Fibroblast of lung (primary cell): ENCODE measurements at regions not wholly inside any gene's neighbourhood (a gene's known extent, or its start where the extent isn't known, plus 50 kb on each side); places are given as distances from the start of the nearest gene placed in this dataset.

ENCODE experiments used
- DNase-seq, 2 donors: peaks; one replicate each; pipeline versions ENCODE4 v3.0.0 to v3.0.0-alpha.2; 2010; ENCODE audit warnings: low read depth in 2 of 2
- H2AFZ ChIP-seq: 2 replicates; pipeline ENCODE4 v1.5.1; 2012; ENCODE audit warnings: low read length, control low read depth, inconsistent platforms
- H3K27ac ChIP-seq: 2 replicates; pipeline ENCODE4 v1.5.1; 2011; ENCODE audit warnings: low read length, control low read depth; ENCODE audit not compliant: insufficient read depth
- H3K27me3 ChIP-seq: 2 replicates; pipeline ENCODE4 v1.5.1; 2011; ENCODE audit warnings: mild to moderate bottlenecking, low read length; ENCODE audit not compliant: control insufficient read depth, insufficient read depth
- H3K36me3 ChIP-seq: 2 replicates; pipeline ENCODE4 v1.5.1; 2011; ENCODE audit warnings: low read length; ENCODE audit not compliant: control insufficient read depth, insufficient read depth
- H3K4me1 ChIP-seq: 2 replicates; pipeline ENCODE4 v1.5.1; 2011; ENCODE audit warnings: low read length; ENCODE audit not compliant: control insufficient read depth, insufficient read depth; ENCODE audit errors: extremely low read depth
- H3K4me2 ChIP-seq: 2 replicates; pipeline ENCODE4 v1.5.1; 2011; ENCODE audit warnings: low read length, control low read depth; ENCODE audit not compliant: insufficient read depth; ENCODE audit errors: extremely low read depth
- H3K4me3 ChIP-seq, 4 experiments: fragments of 200-600 bp in 1 of 4; sonication (generic) in 1 of 4; replicated peaks in 1 of 4; 2 replicates each; pipeline ENCODE4 v1.5.1; 2011 to 2016; ENCODE audit warnings: low read length in 4 of 4, low read depth in 3 of 4, mild to moderate bottlenecking in 3 of 4, control low read depth in 2 of 4, inconsistent platforms in 1 of 4, mixed read lengths in 1 of 4; ENCODE audit not compliant: insufficient read depth in 1 of 4; ENCODE audit errors: control extremely low read depth in 1 of 4
- H3K79me2 ChIP-seq: 2 replicates; pipeline ENCODE4 v1.5.1; 2012; ENCODE audit warnings: mild to moderate bottlenecking, low read length, inconsistent platforms; ENCODE audit not compliant: control insufficient read depth, insufficient read depth
- H3K9ac ChIP-seq: 2 replicates; pipeline ENCODE4 v1.5.1; 2011; ENCODE audit warnings: mild to moderate bottlenecking, low read length, control low read depth; ENCODE audit not compliant: insufficient read depth
- H3K9me3 ChIP-seq: 2 replicates; pipeline ENCODE4 v1.5.1; 2012; ENCODE audit warnings: low read depth, low read length; ENCODE audit not compliant: control insufficient read depth, insufficient read depth
- H4K20me1 ChIP-seq: 2 replicates; pipeline ENCODE4 v1.5.1; 2011; ENCODE audit warnings: low read length; ENCODE audit not compliant: control insufficient read depth, insufficient read depth; ENCODE audit errors: extremely low read depth
- EZH2 ChIP-seq: IDR thresholded peaks from 2 replicates; pipeline ENCODE4 v1.5.1; 2012; ENCODE audit warnings: low read length, control low read depth, mild to moderate bottlenecking; ENCODE audit errors: missing control alignments
- TF ChIP-seq, protein P1 (sequence below), 2 donors: IDR thresholded peaks in 1 of 2; conservative IDR thresholded peaks in 1 of 2; 1 replicate in 1 of 2; 2 replicates in 1 of 2; pipeline ENCODE4 v1.5.1; 2011 to 2012; ENCODE audit warnings: low read length in 2 of 2, control low read depth in 1 of 2, inconsistent platforms in 1 of 2, low read depth in 1 of 2, mild to moderate bottlenecking in 1 of 2

DNA sequence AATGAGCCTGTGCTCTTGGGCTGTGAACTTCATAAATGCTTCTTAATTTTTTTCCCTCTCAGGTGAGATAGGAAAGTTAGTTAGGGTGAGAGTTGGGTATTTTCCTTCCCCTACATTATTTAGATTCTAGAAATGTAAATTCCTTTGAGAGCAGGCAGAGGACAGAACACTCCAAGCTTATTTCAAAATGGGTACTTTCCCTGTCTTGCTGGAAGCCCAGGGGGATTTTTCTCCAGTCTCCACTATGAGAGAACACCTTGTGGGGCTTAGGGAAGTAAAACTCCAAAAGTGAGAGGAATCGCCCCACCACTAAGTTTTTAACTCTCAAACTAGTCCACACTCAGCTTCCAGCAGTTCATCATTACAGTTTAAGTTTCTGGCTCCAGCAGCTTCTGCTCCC lies 253.2 kb upstream of the CTAGE1 start:
- Histone ChIP-seq H3K27me3 (no peaks in the 10 kb centered on the region), H3K9ac (no peak overlapping the region), H2AFZ (no peak overlapping the region), H3K36me3 (no peaks in the 10 kb centered on the region), H3K4me2 (no peak overlapping the region), H4K20me1 (no peaks in the 10 kb centered on the region), H3K4me1 (peaks cover 8% of the 10 kb centered on the region), H3K79me2 (no peaks in the 10 kb centered on the region), H3K4me3 (no peak overlapping the region), H3K27ac (no peak overlapping the region), H3K9me3 (no peaks in the 10 kb centered on the region)
- TF ChIP-seq, protein P1, sequence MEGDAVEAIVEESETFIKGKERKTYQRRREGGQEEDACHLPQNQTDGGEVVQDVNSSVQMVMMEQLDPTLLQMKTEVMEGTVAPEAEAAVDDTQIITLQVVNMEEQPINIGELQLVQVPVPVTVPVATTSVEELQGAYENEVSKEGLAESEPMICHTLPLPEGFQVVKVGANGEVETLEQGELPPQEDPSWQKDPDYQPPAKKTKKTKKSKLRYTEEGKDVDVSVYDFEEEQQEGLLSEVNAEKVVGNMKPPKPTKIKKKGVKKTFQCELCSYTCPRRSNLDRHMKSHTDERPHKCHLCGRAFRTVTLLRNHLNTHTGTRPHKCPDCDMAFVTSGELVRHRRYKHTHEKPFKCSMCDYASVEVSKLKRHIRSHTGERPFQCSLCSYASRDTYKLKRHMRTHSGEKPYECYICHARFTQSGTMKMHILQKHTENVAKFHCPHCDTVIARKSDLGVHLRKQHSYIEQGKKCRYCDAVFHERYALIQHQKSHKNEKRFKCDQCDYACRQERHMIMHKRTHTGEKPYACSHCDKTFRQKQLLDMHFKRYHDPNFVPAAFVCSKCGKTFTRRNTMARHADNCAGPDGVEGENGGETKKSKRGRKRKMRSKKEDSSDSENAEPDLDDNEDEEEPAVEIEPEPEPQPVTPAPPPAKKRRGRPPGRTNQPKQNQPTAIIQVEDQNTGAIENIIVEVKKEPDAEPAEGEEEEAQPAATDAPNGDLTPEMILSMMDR (conservative IDR thresholded peaks at IDR 0.05 in 1 of 2, IDR thresholded peaks at IDR 0.05 in 1 of 2; ENCODE audit: low read depth in 1 of 2, low read length in 2 of 2) = no peak
- TF ChIP-seq EZH2 = no peak
- no peak for DNase-seq

DNA sequence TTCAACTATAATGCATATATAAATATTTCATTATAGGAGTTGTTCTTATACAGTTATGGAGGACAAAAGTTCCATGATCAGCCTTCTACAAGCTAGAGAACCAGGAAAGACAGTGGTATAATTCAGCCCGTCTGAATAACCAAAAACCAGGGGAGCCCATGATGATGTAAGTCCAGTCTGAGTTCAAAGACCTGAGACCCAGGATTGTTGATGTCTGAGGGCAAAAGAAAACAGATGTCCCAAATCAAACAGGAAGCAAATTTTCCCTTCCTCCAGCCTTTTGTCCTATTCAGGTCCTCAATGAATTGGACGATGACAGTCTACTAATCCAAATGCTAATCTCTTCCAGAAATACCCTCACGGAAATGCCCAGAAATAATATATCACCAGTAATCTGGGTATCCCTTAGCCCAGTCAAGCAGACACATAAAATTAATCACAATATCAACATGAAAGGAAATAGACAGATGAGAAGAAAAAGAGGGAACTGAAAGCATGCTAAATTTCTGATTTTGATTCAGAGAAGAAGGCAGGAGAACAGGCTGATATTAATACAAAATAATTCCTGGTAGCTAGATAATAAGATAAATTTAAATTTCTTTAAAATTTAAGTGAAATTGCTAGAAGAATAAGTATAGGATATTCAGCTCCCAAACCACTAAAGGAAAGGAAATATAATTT lies 255.6 kb upstream of the CTAGE1 start:
- peaks cover 2% of the 10 kb centered on the region for H3K4me1 ChIP-seq
- no peak for DNase-seq
- no peaks in the 10 kb centered on the region for H4K20me1 ChIP-seq
- no peak overlapping the region for H3K4me2 ChIP-seq
- no peaks in the 10 kb centered on the region for H3K36me3 ChIP-seq
- no peaks in the 10 kb centered on the region for H3K27me3 ChIP-seq
- TF ChIP-seq EZH2 = no peak
- TF ChIP-seq, protein P1 (conservative IDR thresholded peaks at IDR 0.05 in 1 of 2, IDR thresholded peaks at IDR 0.05 in 1 of 2; ENCODE audit: low read depth in 1 of 2, low read length in 2 of 2) = no peak
- no peak overlapping the region for H2AFZ ChIP-seq
- no peak overlapping the region for H3K27ac ChIP-seq
- H3K4me3 ChIP-seq = no peak overlapping the region
- no peaks in the 10 kb centered on the region for H3K79me2 ChIP-seq
- H3K9ac ChIP-seq = no peak overlapping the region
- no peaks in the 10 kb centered on the region for H3K9me3 ChIP-seq

DNA sequence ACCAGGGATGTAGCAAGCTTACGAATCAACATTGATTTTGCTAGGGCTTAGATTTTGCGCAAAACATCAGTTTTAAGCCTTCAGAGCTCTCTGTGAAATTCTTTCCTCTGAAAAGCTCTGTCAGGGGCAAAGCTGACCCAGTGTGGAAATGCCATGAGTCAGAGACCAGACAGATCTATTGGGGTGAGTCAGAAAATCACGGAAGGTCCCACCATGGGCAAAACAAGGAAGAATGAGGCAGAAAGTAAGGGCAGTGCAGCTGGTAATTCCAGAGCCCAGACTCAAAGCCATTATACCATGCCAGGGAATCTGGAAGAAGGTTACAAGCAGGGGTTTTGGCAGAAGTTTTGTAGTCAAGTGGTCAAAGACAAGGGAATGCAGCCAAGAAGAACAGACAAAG lies 256.6 kb upstream of the CTAGE1 start:
- H3K27ac ChIP-seq = no peak overlapping the region
- no peaks in the 10 kb centered on the region for H3K79me2 ChIP-seq
- no peak overlapping the region for H2AFZ ChIP-seq
- no peaks in the 10 kb centered on the region for H4K20me1 ChIP-seq
- H3K27me3 ChIP-seq = no peaks in the 10 kb centered on the region
- no peak overlapping the region for H3K9ac ChIP-seq
- DNase-seq = peak; percentile 88 to 99
- H3K4me1 ChIP-seq = no peaks in the 10 kb centered on the region
- H3K9me3 ChIP-seq = no peaks in the 10 kb centered on the region
- no peaks in the 10 kb centered on the region for H3K36me3 ChIP-seq
- TF ChIP-seq EZH2 = no peak
- TF ChIP-seq, protein P1 (conservative IDR thresholded peaks at IDR 0.05 in 1 of 2, IDR thresholded peaks at IDR 0.05 in 1 of 2; ENCODE audit: low read depth in 1 of 2, low read length in 2 of 2) = no peak
- H3K4me3 ChIP-seq = no peak overlapping the region
- peak overlapping the region; percentile 19 for H3K4me2 ChIP-seq
